Adrenal gland (tissue), 9 donors: ENCODE measurements at regions not wholly inside any gene's neighbourhood (a gene's known extent, or its start where the extent isn't known, plus 50 kb on each side); places are given as distances from the start of the nearest gene placed in this dataset.

Source experiments
- DNase-seq, 7 donors: peaks; one replicate each; pipeline ENCODE4 v3.0.0-alpha.2; 2019 to 2020
- H3K27ac ChIP-seq, 5 donors: fragments of 200-600 bp; sonication (generic) in 4 of 5; 1 replicate in 3 of 5; 2 replicates in 2 of 5; pipeline versions ENCODE4 v1.5.1 to v1.8.0; 2016 to 2020; ENCODE audit warnings: mild to moderate bottlenecking in 1 of 5
- H3K27me3 ChIP-seq: fragments of 200-600 bp; 2 replicates; pipeline ENCODE4 v1.8.0; 2021
- H3K36me3 ChIP-seq, 2 donors: fragments of 200-600 bp; replicated peaks in 1 of 2; 1 replicate in 1 of 2; 2 replicates in 1 of 2; pipeline versions ENCODE4 v1.5.1 to v1.8.0; 2018 to 2022
- H3K4me1 ChIP-seq, 2 donors: fragments of 200-600 bp; replicated peaks in 1 of 2; 1 replicate in 1 of 2; 2 replicates in 1 of 2; pipeline versions ENCODE4 v1.5.1 to v1.8.0; 2018 to 2021
- H3K4me3 ChIP-seq, 4 donors: fragments of 200-600 bp; sonication (generic) in 3 of 4; one replicate each; pipeline ENCODE4 v1.5.1; 2016 to 2018
- H3K9me3 ChIP-seq, 3 donors: fragments of 200-600 bp; sonication (generic) in 1 of 3; replicated peaks in 1 of 3; 1 replicate in 2 of 3; 2 replicates in 1 of 3; pipeline versions ENCODE4 v1.5.1 to v1.8.0; 2016 to 2021
- CTCF ChIP-seq, 6 experiments: fragments of 450-650 bp in 4 of 6; fragments of 200-600 bp in 2 of 6; sonication (generic) in 1 of 6; IDR thresholded peaks; 1 replicate in 5 of 6; 2 replicates in 1 of 6; pipeline versions ENCODE4 v1.5.1 to v1.8.0; 2016 to 2021; ENCODE audit warnings: antibody characterized with exemption in 6 of 6, mild to moderate bottlenecking in 2 of 6, moderate library complexity in 1 of 6
- POLR2A ChIP-seq, 2 donors: fragments of 450-650 bp; IDR thresholded peaks; one replicate each; pipeline ENCODE4 v1.6.1; 2017; ENCODE audit warnings: antibody characterized with exemption in 2 of 2, mild to moderate bottlenecking in 2 of 2, moderate library complexity in 1 of 2
- WGBS, 4 donors: extraction: QIAGEN DNeasy Blood & Tissue Kit in 2 of 4; methylation state at CpG; one replicate each; pipeline versions ENCODE4 v1.1.5 to v1.1.7; 2013 to 2017; 5-methylcytosine and 5-hydroxymethylcytosine counted together
- intact Hi-C, 2 donors: fragments of 100-400 bp; cut with DNase I; formaldehyde crosslinking; loops; one replicate each; pipeline versions ENCODE4 v1.14.1 to v1.15.0; 2022 to 2023
- donor health status: healthy with polysubstance abuse.
- donor health status: Bipolar disorder and iron deficiency.
- donor health status: DM: yes; HTN: yes; CAD: no.
- donor health status: DM: no; HTN: no; CAD: no.
- donor health status: DM: no; HTN: no; CAD: no.

- 79 to 92% (median 87%) methylated on average over 6 of the region's 6 CpGs for WGBS, 4 donors
Observed at GRCh38 chr12:22865822-22866221, 240.9 kb downstream of the ETNK1 start.

GRCh38 chr12:22866406-22866805, 241.4 kb downstream of the ETNK1 start:
- intact Hi-C loops: no loop called here
- Histone ChIP-seq H3K36me3 (no peaks in the 10 kb centered on the region), H3K9me3 (no peaks in the 10 kb centered on the region), H3K4me3 (no peak overlapping the region), H3K27ac (no peak overlapping the region), H3K27me3 (no peaks in the 10 kb centered on the region), H3K4me1 (no peaks in the 10 kb centered on the region)
- TF ChIP-seq POLR2A (IDR thresholded peaks at IDR 0.05): no peak
- no peak for TF ChIP-seq CTCF (IDR thresholded peaks at IDR 0.05)
- DNase-seq: no peak
- 57 to 64% (median 62%) methylated on average over 1 of the region's 1 CpG for WGBS, 4 donors

More at GRCh38 chr12:22865822-22866221, 240.9 kb downstream of the ETNK1 start:
- H3K27me3 ChIP-seq: no peaks in the 10 kb centered on the region
- intact Hi-C loops: no loop called here
- H3K4me3 ChIP-seq: no peak overlapping the region
- H3K4me1 ChIP-seq: no peaks in the 10 kb centered on the region
- TF ChIP-seq POLR2A (IDR thresholded peaks at IDR 0.05) (no peak), CTCF (IDR thresholded peaks at IDR 0.05) (no peak)
- no peaks in the 10 kb centered on the region for H3K9me3 ChIP-seq
- DNase-seq: no peak
- no peaks in the 10 kb centered on the region for H3K36me3 ChIP-seq
- no peak overlapping the region for H3K27ac ChIP-seq

GRCh38 chr12:22874151-22874550, 249.2 kb downstream of the ETNK1 start:
- Histone ChIP-seq H3K4me3 (no peak overlapping the region), H3K27me3 (no peaks in the 10 kb centered on the region), H3K27ac (no peak overlapping the region), H3K36me3 (no peaks in the 10 kb centered on the region), H3K4me1 (no peaks in the 10 kb centered on the region), H3K9me3 (no peaks in the 10 kb centered on the region)
- no peak for TF ChIP-seq CTCF (IDR thresholded peaks at IDR 0.05)
- no peak for TF ChIP-seq POLR2A (IDR thresholded peaks at IDR 0.05)
- WGBS, 4 donors: 89 to 95% (median 90%) methylated on average over 8 of the region's 8 CpGs
- no peak for DNase-seq
- intact Hi-C loops: no loop called here

- no peak for TF ChIP-seq CTCF (IDR thresholded peaks at IDR 0.05)
- no peak for TF ChIP-seq POLR2A (IDR thresholded peaks at IDR 0.05)
- DNase-seq: no peak
- no peaks in the 10 kb centered on the region for H3K27me3 ChIP-seq
- no peak overlapping the region for H3K27ac ChIP-seq
- intact Hi-C loops: no loop called here
- no peak overlapping the region for H3K4me3 ChIP-seq
- WGBS, 4 donors: 83 to 87% (median 85%) methylated on average over 5 of the region's 5 CpGs
- no peaks in the 10 kb centered on the region for H3K4me1 ChIP-seq
- H3K9me3 ChIP-seq: no peaks in the 10 kb centered on the region
- no peaks in the 10 kb centered on the region for H3K36me3 ChIP-seq
Observed at GRCh38 chr12:22876262-22876661, 251.3 kb downstream of the ETNK1 start.
